Upper lobe of left lung (tissue), 6 donors: ENCODE measurements at regions not wholly inside any gene's neighbourhood (a gene's known extent, or its start where the extent isn't known, plus 50 kb on each side); places are given as distances from the start of the nearest gene placed in this dataset.

Source experiments
- ATAC-seq, 2 donors: fragments of 200-7000 bp; cut with Tn5 transposase; one replicate each; pipeline ENCODE4 v1.9.1; 2022; ENCODE audit warnings: mild to moderate bottlenecking in 2 of 2, moderate library complexity in 2 of 2; ENCODE audit not compliant: low FRiP score in 2 of 2
- DNase-seq, 2 donors: peaks; one replicate each; pipeline ENCODE4 v3.0.0-alpha.2; 2019 to 2020
- H3K27ac ChIP-seq, 4 donors: fragments of 200-600 bp; sonication (generic); one replicate each; pipeline ENCODE4 v1.5.1; 2016 to 2019
- H3K27me3 ChIP-seq, 4 donors: fragments of 200-600 bp; sonication (generic); one replicate each; pipeline ENCODE4 v1.5.1; 2017 to 2019
- H3K36me3 ChIP-seq, 4 donors: fragments of 200-600 bp; sonication (generic); one replicate each; pipeline ENCODE4 v1.5.1; 2016 to 2019
- H3K4me1 ChIP-seq, 4 donors: fragments of 200-600 bp; sonication (generic); one replicate each; pipeline ENCODE4 v1.5.1; 2018 to 2019
- H3K4me3 ChIP-seq, 4 donors: fragments of 200-600 bp; sonication (generic); one replicate each; pipeline ENCODE4 v1.5.1; 2017 to 2019; ENCODE audit warnings: mild to moderate bottlenecking in 2 of 4, moderate library complexity in 1 of 4
- H3K9me3 ChIP-seq, 4 donors: fragments of 200-600 bp; sonication (generic); one replicate each; pipeline ENCODE4 v1.5.1; 2018 to 2019
- EP300 ChIP-seq, 4 donors: sonication (generic); formaldehyde crosslinking; IDR thresholded peaks; one replicate each; pipeline ENCODE4 v1.5.1; 2017; ENCODE audit warnings: antibody characterized with exemption in 4 of 4, control low read depth in 2 of 4
- POLR2A ChIP-seq, 4 donors: fragments of 450-650 bp; IDR thresholded peaks; one replicate each; pipeline ENCODE4 v1.5.1; 2016 to 2017; ENCODE audit warnings: antibody characterized with exemption in 4 of 4, mild to moderate bottlenecking in 2 of 4
- POLR2AphosphoS5 ChIP-seq, 2 donors: sonication (generic); formaldehyde crosslinking; IDR thresholded peaks; one replicate each; pipeline ENCODE4 v1.5.1; 2017; ENCODE audit warnings: antibody characterized with exemption in 2 of 2
- WGBS, 2 donors: methylation state at CpG; one replicate each; pipeline ENCODE4 v1.1.5; 2017 to 2018; 5-methylcytosine and 5-hydroxymethylcytosine counted together
- TF ChIP-seq, protein P1 (sequence below), 6 experiments: fragments of 450-650 bp in 4 of 6; fragments of 200-600 bp in 2 of 6; sonication (generic) in 2 of 6; IDR thresholded peaks; one replicate each; pipeline ENCODE4 v1.5.1; 2016 to 2019; ENCODE audit warnings: antibody characterized with exemption in 6 of 6
- donor health status: DM: no; HTN: no; CAD: no; lungs with moderate emphysema.
- donor health status: DM: no; HTN: yes; CAD: no; lungs with severe emphysema.

DNA sequence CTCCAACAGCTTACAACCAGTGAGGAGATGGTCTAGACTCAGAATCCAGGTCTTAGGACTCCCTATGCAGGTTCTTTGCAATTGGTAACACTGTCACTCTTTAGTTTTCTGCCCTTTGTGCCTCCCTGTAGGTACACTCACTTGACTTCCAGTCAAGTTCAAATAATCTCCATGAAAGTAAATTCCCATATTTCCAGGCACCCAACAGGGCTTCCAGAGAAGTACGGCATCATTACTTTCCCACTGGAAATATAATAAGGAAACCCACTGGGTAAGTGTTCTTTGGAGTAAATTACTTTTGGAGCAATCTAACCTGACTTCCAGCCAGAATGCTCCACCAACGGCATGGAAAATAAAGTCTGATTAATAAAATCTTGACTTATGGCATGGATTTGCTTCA, 338.9 kb downstream of the HNRNPD start:
- Histone ChIP-seq H3K36me3 (no peaks in the 10 kb centered on the region), H3K27ac (no peak overlapping the region), H3K9me3 (no peaks in the 10 kb centered on the region), H3K27me3 (no peaks in the 10 kb centered on the region), H3K4me1 (no peaks in the 10 kb centered on the region), H3K4me3 (no peak overlapping the region)
- TF ChIP-seq EP300 (IDR thresholded peaks at IDR 0.05) = no peak
- no peak for TF ChIP-seq POLR2AphosphoS5 (IDR thresholded peaks at IDR 0.05)
- TF ChIP-seq, protein P1, sequence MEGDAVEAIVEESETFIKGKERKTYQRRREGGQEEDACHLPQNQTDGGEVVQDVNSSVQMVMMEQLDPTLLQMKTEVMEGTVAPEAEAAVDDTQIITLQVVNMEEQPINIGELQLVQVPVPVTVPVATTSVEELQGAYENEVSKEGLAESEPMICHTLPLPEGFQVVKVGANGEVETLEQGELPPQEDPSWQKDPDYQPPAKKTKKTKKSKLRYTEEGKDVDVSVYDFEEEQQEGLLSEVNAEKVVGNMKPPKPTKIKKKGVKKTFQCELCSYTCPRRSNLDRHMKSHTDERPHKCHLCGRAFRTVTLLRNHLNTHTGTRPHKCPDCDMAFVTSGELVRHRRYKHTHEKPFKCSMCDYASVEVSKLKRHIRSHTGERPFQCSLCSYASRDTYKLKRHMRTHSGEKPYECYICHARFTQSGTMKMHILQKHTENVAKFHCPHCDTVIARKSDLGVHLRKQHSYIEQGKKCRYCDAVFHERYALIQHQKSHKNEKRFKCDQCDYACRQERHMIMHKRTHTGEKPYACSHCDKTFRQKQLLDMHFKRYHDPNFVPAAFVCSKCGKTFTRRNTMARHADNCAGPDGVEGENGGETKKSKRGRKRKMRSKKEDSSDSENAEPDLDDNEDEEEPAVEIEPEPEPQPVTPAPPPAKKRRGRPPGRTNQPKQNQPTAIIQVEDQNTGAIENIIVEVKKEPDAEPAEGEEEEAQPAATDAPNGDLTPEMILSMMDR (IDR thresholded peaks at IDR 0.05) = no peak
- TF ChIP-seq POLR2A (IDR thresholded peaks at IDR 0.05) = no peak
- 95 to 100% methylated on average over 2 of the region's 2 CpGs for WGBS, 2 donors
- DNase-seq (no peak), ATAC-seq (no peak)

DNA sequence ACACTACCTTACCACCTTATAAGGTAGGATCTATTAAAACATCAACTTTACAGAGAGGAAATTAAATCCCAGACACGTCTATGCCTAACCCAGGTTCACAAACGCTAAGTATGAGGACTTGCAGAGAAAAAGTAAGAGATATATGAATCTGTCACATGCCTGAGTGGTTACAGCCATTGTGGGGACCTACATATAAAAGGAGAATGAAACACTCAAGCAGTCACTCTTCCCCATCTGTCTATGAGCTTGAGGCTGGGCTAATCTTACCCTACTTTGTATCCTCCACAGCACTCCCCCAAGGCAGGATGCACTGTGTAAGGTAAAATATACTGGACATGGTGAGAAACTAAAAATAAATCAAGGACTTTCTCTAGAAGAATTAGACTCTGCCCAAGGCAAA, 339.9 kb downstream of the HNRNPD start:
- 54 to 78% methylated on average over 2 of the region's 2 CpGs for WGBS, 2 donors
- Histone ChIP-seq H3K4me1 (no peaks in the 10 kb centered on the region), H3K27ac (no peak overlapping the region), H3K27me3 (no peaks in the 10 kb centered on the region), H3K36me3 (no peaks in the 10 kb centered on the region), H3K4me3 (no peak overlapping the region), H3K9me3 (no peaks in the 10 kb centered on the region)
- DNase-seq (no peak), ATAC-seq (no peak)
- TF ChIP-seq, protein P1 (IDR thresholded peaks at IDR 0.05) = no peak
- TF ChIP-seq EP300 (IDR thresholded peaks at IDR 0.05) = no peak
- no peak for TF ChIP-seq POLR2A (IDR thresholded peaks at IDR 0.05)
- TF ChIP-seq POLR2AphosphoS5 (IDR thresholded peaks at IDR 0.05) = no peak

DNA sequence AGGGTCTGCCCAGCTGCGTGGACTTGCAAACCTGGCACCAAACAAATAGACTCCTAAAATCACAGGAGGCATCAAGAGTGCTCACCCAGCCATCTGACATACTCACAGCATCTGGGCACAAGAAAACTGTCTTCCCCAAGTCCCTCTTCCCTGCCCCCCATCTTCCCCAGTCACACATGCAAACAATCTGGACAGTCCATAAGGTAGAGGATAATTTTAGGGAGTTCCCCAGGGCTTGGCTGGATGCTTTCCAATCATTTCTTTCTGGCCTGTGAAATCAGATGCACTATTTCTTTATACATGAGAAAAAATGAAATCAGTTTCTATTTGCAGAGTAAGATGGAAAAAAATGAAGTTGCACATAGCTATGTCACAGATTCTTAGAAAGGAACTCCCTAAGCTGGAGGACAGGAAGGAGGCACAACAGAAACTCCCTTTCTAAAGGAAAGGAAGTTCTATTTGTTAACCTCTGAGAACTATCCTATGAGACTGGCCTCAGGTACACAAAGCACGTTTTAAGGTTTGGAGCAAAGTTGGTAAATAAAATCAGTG, 342.3 kb downstream of the HNRNPD start:
- no peak overlapping the region for H3K4me3 ChIP-seq
- no peaks in the 10 kb centered on the region for H3K9me3 ChIP-seq
- TF ChIP-seq, protein P1 (IDR thresholded peaks at IDR 0.05) = no peak
- TF ChIP-seq POLR2AphosphoS5 (IDR thresholded peaks at IDR 0.05) (no peak), POLR2A (IDR thresholded peaks at IDR 0.05) (no peak), EP300 (IDR thresholded peaks at IDR 0.05) (no peak)
- ATAC-seq = no peak
- no peak for DNase-seq
- H3K27me3 ChIP-seq = no peaks in the 10 kb centered on the region
- no peaks in the 10 kb centered on the region for H3K4me1 ChIP-seq
- H3K27ac ChIP-seq = no peak overlapping the region
- H3K36me3 ChIP-seq = no peaks in the 10 kb centered on the region
- WGBS, 2 donors = 56 to 68% methylated on average over 2 of the region's 2 CpGs

DNA sequence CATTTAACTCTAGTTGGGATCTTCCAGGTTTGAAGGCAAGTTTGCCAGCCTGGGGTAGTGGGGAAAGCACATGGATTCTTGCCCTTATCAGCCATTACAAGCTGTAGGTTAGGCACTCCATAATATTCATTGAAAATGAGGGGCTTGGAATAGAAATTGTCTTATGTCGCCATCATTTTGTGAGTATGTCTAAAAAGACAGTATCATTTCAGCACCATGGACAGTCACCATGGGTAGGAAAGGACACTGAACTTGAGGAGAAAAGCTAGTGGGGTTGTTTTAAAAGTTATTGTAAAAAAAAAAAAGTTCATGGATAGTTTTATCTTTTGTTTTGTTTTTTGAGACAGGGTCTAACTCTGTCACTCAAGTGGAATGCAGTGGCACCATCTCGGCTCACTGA, 356.1 kb downstream of the HNRNPD start:
- DNase-seq (no peak), ATAC-seq (no peak)
- Histone ChIP-seq H3K27me3 (no peaks in the 10 kb centered on the region), H3K9me3 (peaks cover 0 to 3% (median 0%) of the 10 kb centered on the region in 4 donors), H3K36me3 (no peaks in the 10 kb centered on the region), H3K4me1 (no peaks in the 10 kb centered on the region), H3K4me3 (no peak overlapping the region), H3K27ac (no peak overlapping the region)
- TF ChIP-seq POLR2AphosphoS5 (IDR thresholded peaks at IDR 0.05) = no peak
- TF ChIP-seq, protein P1 (IDR thresholded peaks at IDR 0.05) = no peak
- 66 to 91% methylated on average over 2 of the region's 2 CpGs for WGBS, 2 donors

DNA sequence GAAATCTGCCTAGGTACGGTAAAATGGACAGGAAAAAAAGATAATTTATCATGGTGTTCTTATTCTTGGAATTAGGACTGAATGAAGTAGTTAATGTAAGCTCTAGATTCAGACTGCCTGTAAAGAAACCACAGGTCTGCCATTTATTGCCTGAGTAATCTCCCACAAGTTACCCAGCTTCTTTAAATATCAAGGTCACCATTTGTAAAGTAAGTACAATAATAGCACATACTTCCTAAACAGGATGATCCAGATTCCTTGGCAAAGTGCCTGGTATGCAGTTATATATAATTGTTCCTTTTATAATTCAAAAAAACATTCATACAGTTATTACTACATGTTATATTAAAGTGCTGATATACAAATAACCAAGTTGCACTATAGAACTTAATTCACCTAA, 368.6 kb downstream of the HNRNPD start:
- no peak for TF ChIP-seq POLR2A (IDR thresholded peaks at IDR 0.05)
- no peak for TF ChIP-seq POLR2AphosphoS5 (IDR thresholded peaks at IDR 0.05)
- TF ChIP-seq, protein P1 (IDR thresholded peaks at IDR 0.05) = no peak
- TF ChIP-seq EP300 (IDR thresholded peaks at IDR 0.05) = no peak

More for the DNA sequence above, 368.6 kb downstream of the HNRNPD start:
- 52 to 55% methylated on average over 1 of the region's 1 CpG for WGBS, 2 donors
- H3K9me3 ChIP-seq = peaks cover 0 to 7% (median 2%) of the 10 kb centered on the region in 4 donors
- DNase-seq (no peak), ATAC-seq (no peak)
- no peaks in the 10 kb centered on the region for H3K4me1 ChIP-seq
- no peaks in the 10 kb centered on the region for H3K27me3 ChIP-seq
- H3K36me3 ChIP-seq = no peaks in the 10 kb centered on the region
- no peak overlapping the region for H3K27ac ChIP-seq
- H3K4me3 ChIP-seq = no peak overlapping the region
